ENCODE measurements at regions not wholly inside any gene's neighbourhood (a gene's known extent, or its start where the extent isn't known, plus 50 kb on each side); places are given as distances from the start of the nearest gene placed in this dataset.

DNA sequence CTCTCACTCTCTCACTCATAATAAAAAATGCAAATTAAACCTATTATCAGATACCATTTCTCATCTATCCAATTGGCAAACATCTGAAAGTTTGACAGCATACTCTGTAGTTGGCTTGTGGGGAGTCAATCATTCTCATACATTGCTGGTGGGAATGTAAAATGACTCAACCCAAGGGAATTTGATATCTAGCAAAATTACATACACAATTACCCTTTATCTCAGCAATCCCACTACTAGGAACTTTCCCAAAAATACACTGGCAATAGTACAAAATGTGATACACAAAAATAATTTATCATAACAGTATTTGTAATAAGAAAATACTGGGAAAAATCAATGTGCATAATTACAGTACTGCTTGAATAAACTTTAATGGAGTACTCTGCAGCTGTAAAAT, 731.3 kb downstream of the DTWD2 start:
- DNase-seq, result no peak

- no peak for DNase-seq
Measured at GRCh38 chr5:118253225-118254061, 734.9 kb downstream of the DTWD2 start.

DNA sequence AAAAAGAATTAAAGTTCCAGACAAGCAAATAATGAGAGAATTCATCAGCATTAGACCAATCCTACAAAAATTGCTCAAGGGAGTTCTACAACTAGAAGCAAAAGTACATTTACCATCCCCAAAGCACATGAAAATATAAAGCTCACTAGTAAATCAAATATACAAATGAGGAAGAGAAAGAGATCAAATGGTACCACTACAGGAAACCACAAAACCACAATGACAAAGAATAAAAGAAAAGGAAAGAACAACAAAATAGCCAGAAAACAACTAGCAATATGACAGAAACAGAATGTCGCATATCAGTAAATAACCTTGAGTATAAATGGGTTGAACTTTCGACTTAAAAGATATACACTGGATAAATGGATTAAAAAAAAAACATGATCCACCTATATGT, 739.0 kb downstream of the DTWD2 start:
- DNase-seq, result no peak

DNA sequence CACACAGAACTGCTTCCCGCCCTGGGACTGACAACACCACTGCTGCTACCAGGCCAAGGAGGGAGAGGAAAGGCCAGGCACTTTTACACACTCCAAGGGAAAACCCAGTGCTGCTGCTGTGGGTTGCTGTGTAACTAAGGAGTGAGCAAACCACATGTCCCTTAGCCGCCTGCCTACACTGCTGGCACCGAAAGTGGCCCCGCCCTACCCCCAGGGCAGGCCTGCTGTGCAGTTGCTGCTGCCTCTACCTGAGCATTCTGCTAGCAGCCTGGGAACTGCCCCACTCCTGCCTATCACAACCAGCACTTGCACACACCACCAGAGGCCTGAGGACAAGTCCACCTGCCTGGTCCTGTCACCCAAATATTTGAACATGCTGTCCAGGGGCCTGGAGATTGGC, 740.9 kb downstream of the DTWD2 start:
- no peak for DNase-seq

DNA sequence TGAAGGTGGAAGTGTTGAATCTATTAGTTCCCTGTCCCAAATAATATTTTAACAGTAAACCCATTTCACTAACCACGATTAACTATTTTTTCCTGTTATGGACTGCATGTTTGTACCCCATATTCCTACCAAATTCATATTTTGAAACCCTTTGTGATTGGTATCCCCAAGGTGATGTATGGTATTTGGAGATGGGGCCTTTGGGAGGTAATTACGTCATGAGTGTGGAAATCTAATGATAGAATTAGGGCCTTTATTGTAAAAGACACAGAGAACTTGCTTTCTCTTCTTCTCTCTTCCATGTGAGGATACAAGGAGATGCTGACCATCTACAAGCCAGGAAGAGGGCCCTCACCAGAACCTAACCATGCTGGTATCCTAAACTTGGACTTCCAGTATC, 744.7 kb downstream of the DTWD2 start:
- no peak for DNase-seq

GRCh38 chr5:118243068-118243467, 745.3 kb downstream of the DTWD2 start:
- no peak for DNase-seq

GRCh38 chr5:118236108-118236849, 752.1 kb downstream of the DTWD2 start:
- DNase-seq, result no peak

- DNase-seq, result no peak
Measured at GRCh38 chr5:118233606-118234005, 754.7 kb downstream of the DTWD2 start.

GRCh38 chr5:118228489-118228888, 759.9 kb downstream of the DTWD2 start:
- DNase-seq, result no peak

- DNase-seq, result no peak
Measured at GRCh38 chr5:118224546-118224945, 763.8 kb downstream of the DTWD2 start.

GRCh38 chr5:118220556-118221195, 767.7 kb downstream of the DTWD2 start:
- no peak for DNase-seq

DNA sequence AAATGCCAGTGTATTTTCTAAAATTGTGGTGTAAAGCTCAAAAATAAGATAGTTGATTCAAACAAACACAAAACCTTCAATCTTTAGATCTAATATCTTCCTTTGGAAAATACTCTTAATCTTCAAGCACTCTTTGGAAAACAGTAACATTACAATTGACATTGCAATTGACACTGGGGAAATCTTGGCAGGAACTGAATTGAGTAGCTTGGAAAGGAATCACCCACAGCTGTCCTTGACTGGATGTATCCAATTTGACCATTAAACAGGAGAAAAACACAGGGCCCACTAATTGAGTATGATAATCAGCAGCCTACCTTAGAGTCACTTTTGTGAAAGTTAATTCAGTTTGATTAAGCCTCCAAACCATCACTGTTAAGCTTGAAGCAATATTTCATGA, 776.7 kb downstream of the DTWD2 start:
- DNase-seq, result no peak

DNA sequence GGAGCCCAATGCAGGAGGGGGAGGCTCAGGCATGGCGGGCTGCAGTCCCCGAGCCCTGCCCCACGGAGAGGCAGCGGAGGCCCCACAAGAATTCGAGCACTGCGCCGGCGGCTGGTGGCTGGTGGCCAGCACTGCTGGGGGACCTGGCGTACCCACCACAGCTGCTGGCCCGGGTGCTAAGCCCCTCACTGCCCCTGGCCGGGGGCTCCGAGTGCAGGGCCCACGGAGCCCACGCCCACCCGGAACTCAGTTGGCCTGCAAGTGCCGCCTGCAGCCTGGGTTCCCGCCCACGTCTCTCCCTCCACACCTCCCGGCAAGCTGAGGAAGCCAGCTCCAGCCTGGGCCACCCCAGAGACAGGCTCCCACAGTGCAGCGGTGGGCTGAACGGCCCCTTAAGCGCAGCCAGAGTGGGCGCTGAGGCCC, 780.3 kb downstream of the DTWD2 start:
- no peak for DNase-seq

- no peak for DNase-seq
Measured at GRCh38 chr5:118199801-118200200, 788.5 kb downstream of the DTWD2 start.

GRCh38 chr5:118196229-118196628, 792.1 kb downstream of the DTWD2 start:
- DNase-seq, result no peak

- DNase-seq, result no peak
Measured at GRCh38 chr5:118195211-118195610, 793.1 kb downstream of the DTWD2 start.

GRCh38 chr5:118193194-118193905, 795.0 kb downstream of the DTWD2 start:
- no peak for DNase-seq

DNA sequence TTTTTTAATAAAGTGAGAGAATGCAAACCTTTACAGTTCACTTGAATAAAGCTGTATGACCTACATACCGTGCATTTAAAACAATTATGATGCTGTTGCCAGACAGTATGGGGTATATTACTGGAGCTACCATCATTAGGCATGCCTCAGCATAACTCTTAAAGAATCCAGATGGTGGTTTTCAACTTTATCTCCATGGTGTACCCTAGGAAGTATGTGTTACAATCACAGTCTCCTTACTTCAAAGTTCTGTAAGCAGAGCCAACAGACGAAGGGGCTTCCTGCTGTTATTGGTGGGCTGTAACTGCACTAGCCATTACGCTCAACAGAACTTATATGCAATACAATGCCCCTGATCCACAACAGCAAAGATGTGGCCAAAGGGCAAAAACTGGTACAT, 803.3 kb downstream of the DTWD2 start:
- DNase-seq, result no peak

GRCh38 chr5:118176146-118176545, 812.2 kb downstream of the DTWD2 start:
- no peak for DNase-seq

DNA sequence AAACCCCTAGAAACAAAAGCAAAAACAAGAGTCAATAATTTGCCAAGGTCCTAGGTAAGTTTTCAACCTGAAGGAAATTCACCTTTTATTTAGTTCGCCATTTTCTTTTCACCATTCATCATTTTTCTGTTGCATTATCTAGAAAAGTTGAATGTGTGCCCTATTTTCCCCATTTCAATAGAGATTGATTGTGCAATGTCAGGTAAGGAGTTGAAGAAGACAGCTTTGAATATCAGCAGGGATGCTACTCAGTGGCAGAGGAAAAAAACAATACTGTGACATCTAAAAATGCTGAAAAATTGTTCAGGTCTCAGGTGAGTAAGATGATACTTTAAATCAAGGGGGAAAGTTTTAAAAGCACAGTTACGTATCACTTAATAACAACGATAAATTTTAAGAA, 813.7 kb downstream of the DTWD2 start:
- DNase-seq, result no peak

GRCh38 chr5:118173340-118173739, 815.0 kb downstream of the DTWD2 start:
- no peak for DNase-seq

DNA sequence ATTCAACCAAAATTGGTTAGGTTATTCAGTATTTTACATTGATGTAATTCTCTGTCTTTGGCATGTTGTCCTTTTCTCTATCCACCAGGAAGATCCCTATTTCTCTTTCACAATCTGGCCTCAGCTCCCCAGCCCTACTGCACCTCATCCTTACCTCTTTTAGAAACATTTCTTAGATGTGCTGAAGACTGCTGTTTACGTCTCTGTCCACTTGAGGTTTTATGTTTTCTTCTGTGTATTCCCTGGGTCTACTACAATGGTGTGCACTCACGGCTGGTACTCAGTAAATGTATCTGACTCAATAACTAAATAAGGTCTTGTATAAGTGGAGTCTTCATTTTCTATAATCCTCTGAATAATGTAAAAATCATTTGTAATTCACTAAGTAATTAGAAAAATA, 822.7 kb downstream of the DTWD2 start:
- no peak for DNase-seq

DNA sequence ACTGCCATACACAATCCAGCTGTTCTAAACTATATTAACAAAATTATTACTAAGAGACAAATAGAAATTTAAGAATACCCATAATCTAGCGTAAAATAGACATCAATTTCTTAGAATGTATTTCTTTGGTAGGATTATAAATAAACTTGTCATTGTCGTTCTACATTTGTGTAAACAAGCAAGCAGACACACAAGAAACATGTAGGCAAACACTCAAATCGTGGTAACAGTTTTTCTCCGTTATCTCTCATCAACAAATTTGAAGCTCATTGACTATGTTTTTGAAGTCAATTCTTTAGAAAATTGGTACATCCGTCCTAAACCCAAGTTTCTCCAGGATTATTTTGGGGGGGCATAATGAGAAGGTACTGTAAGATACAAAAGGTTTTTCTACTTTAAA, 832.2 kb downstream of the DTWD2 start:
- no peak for DNase-seq
